SK-N-SH (cell line): ENCODE measurements at regions not wholly inside any gene's neighbourhood (a gene's known extent, or its start where the extent isn't known, plus 50 kb on each side); places are given as distances from the start of the nearest gene placed in this dataset.

Experiments
- CTCF ChIA-PET: fragments of 300-600, 350-600 bp; formaldehyde crosslinking; extraction: SDS; loops from one replicate; lab custom pipeline; 2021; lab: Yijun Ruan, JAX
- POLR2A ChIA-PET: fragments of 350-600 bp; sonication (Branson Sonifier 250); formaldehyde crosslinking; extraction: SDS; loops from one replicate; lab custom pipeline; 2020; ENCODE audit warnings: antibody characterized with exemption, inconsistent platforms; lab: Yijun Ruan, JAX
- DNase-seq: peaks from one replicate; pipeline ENCODE4 v3.0.0; 2012
- H2AFZ ChIP-seq: fragments of 200-600 bp; sonication (generic); 2 replicates; pipeline ENCODE4 v1.8.1; 2016; ENCODE audit warnings: antibody characterized with exemption, mild to moderate bottlenecking, low read depth
- H3F3A ChIP-seq: fragments of 200-600 bp; sonication (generic); replicated peaks from 2 replicates; pipeline ENCODE3; 2016; ENCODE audit warnings: antibody characterized with exemption, mild to moderate bottlenecking; ENCODE audit not compliant: insufficient read depth
- H3K27ac ChIP-seq, 2 experiments: fragments of 200-500 bp in 1 of 2; fragments of 200-600 bp in 1 of 2; sonication (Bioruptor generic) in 1 of 2; sonication (generic), shearing (Covaris generic) in 1 of 2; 2 replicates each; pipeline versions ENCODE4 v1.5.1 to v1.6.1; 2014 to 2016; ENCODE audit warnings: low read depth in 2 of 2, inconsistent platforms in 1 of 2, low read length in 1 of 2, mild to moderate bottlenecking in 1 of 2, mixed read lengths in 1 of 2
- H3K27me3 ChIP-seq: fragments of 200-600 bp; sonication (generic), shearing (Covaris generic); 2 replicates; pipeline ENCODE4 v1.6.1; 2016; ENCODE audit warnings: mixed run types; ENCODE audit not compliant: insufficient read depth
- H3K36me3 ChIP-seq, 2 experiments: fragments of 200-500 bp in 1 of 2; fragments of 200-600 bp in 1 of 2; sonication (Bioruptor generic) in 1 of 2; sonication (generic) in 1 of 2; replicated peaks in 1 of 2; 2 replicates each; pipeline versions ENCODE3 to v1.5.1; 2014 to 2016; ENCODE audit warnings: low read length in 1 of 2, mild to moderate bottlenecking in 1 of 2; ENCODE audit not compliant: insufficient read depth in 2 of 2, control insufficient read depth in 1 of 2
- H3K4me1 ChIP-seq, 2 experiments: fragments of 200-500 bp in 1 of 2; fragments of 200-600 bp in 1 of 2; sonication (Bioruptor generic) in 1 of 2; sonication (generic), shearing (Covaris generic) in 1 of 2; 2 replicates each; pipeline versions ENCODE4 v1.5.1 to v1.6.1; 2014 to 2016; ENCODE audit warnings: low read depth in 1 of 2, low read length in 1 of 2, mixed run types in 1 of 2; ENCODE audit not compliant: insufficient read depth in 2 of 2, control insufficient read depth in 1 of 2
- H3K4me2 ChIP-seq: fragments of 200-600 bp; sonication (generic), shearing (Covaris generic); 2 replicates; pipeline ENCODE4 v1.6.1; 2017; ENCODE audit warnings: mixed run types
- H3K4me3 ChIP-seq, 2 experiments: fragments of 200-500 bp in 1 of 2; fragments of 200-600 bp in 1 of 2; sonication (Bioruptor generic) in 1 of 2; sonication (generic), shearing (Covaris generic) in 1 of 2; 2 replicates each; pipeline versions ENCODE4 v1.5.1 to v1.8.1; 2014 to 2016; ENCODE audit warnings: low read depth in 2 of 2, inconsistent platforms in 1 of 2, low read length in 1 of 2, mild to moderate bottlenecking in 1 of 2, mixed read lengths in 1 of 2, moderate library complexity in 1 of 2
- H3K79me2 ChIP-seq: fragments of 200-600 bp; sonication (generic); 2 replicates; pipeline ENCODE4 v1.8.1; 2017; ENCODE audit warnings: mild to moderate bottlenecking; ENCODE audit not compliant: insufficient read depth
- H3K9ac ChIP-seq: fragments of 200-600 bp; sonication (generic); 2 replicates; pipeline ENCODE4 v1.6.1; 2017; ENCODE audit warnings: mixed run types
- H3K9me2 ChIP-seq: fragments of 200-600 bp; sonication (generic); 2 replicates; pipeline ENCODE4 v1.6.1; 2017; ENCODE audit warnings: mixed run types
- H3K9me3 ChIP-seq: fragments of 200-600 bp; sonication (generic); 2 replicates; pipeline ENCODE4 v1.6.1; 2017; ENCODE audit warnings: mixed run types, mild to moderate bottlenecking, moderate library complexity
- H4K20me1 ChIP-seq: fragments of 200-600 bp; sonication (generic); 2 replicates; pipeline ENCODE4 v1.6.1; 2017; ENCODE audit warnings: mild to moderate bottlenecking, mixed run types; ENCODE audit not compliant: insufficient read depth
- CHD2 ChIP-seq: fragments of 150-350 bp; IDR thresholded peaks from 2 replicates; pipeline ENCODE4 v1.6.1; 2018; ENCODE audit warnings: low read length; ENCODE audit not compliant: partially characterized antibody
- ELF1 ChIP-seq: IDR thresholded peaks from 2 replicates; pipeline ENCODE4 v1.4.0; 2012
- EP300 ChIP-seq, 2 experiments: IDR thresholded peaks; 2 replicates each; pipeline versions ENCODE4 v1.4.0 to v1.6.1; 2012; ENCODE audit warnings: borderline replicate concordance in 1 of 2, low read depth in 1 of 2, low read length in 1 of 2
- FOSL2 ChIP-seq: IDR thresholded peaks from 2 replicates; pipeline ENCODE4 v1.4.0; 2012; ENCODE audit warnings: low read depth, mild to moderate bottlenecking, moderate library complexity, borderline replicate concordance
- GATA2 ChIP-seq: sonication (generic); formaldehyde crosslinking; IDR thresholded peaks from 2 replicates; pipeline ENCODE4 v1.5.0; 2020; ENCODE audit warnings: mild to moderate bottlenecking, missing genetic modification reagents
- RCOR1 ChIP-seq: fragments of 150-350 bp; IDR thresholded peaks from 2 replicates; pipeline ENCODE4 v1.6.1; 2017; ENCODE audit warnings: antibody characterized with exemption, low read length
- RXRA ChIP-seq: IDR thresholded peaks from 2 replicates; pipeline ENCODE4 v1.4.0; 2012; ENCODE audit warnings: low read depth, mild to moderate bottlenecking, borderline replicate concordance
- SMC3 ChIP-seq: IDR thresholded peaks from 2 replicates; pipeline ENCODE4 v1.6.1; 2012; ENCODE audit warnings: low read depth, low read length, improper control_type of control experiment
- TCF12 ChIP-seq: IDR thresholded peaks from 2 replicates; pipeline ENCODE4 v1.4.0; 2012
- TEAD4 ChIP-seq: IDR thresholded peaks from 2 replicates; pipeline ENCODE4 v1.4.0; 2012; ENCODE audit warnings: mild to moderate bottlenecking, borderline replicate concordance; ENCODE audit not compliant: insufficient read depth
- YY1 ChIP-seq: IDR thresholded peaks from 2 replicates; pipeline ENCODE4 v1.4.0; 2012; ENCODE audit warnings: low read depth, mild to moderate bottlenecking
- WGBS: methylation state at CpG from one replicate; pipeline ENCODE4 v1.1.6; 2017; ENCODE audit warnings: low lambda C conversion rate; 5-methylcytosine and 5-hydroxymethylcytosine counted together
- TF ChIP-seq, protein P1 (sequence below): fragments of 150-350 bp; IDR thresholded peaks from 2 replicates; pipeline ENCODE4 v1.6.1; 2017; ENCODE audit warnings: antibody characterized with exemption, low read length, low read depth, borderline replicate concordance
- TF ChIP-seq, protein P2 (sequence below): IDR thresholded peaks from 2 replicates; pipeline ENCODE4; 2012
- TF ChIP-seq, protein P3 (sequence below): IDR thresholded peaks from 2 replicates; pipeline ENCODE4 v1.4.0; 2012; ENCODE audit warnings: low read depth, borderline replicate concordance
- TF ChIP-seq, protein P4 (sequence below): IDR thresholded peaks from 2 replicates; pipeline ENCODE4 v1.6.1; 2012; ENCODE audit warnings: mild to moderate bottlenecking, low read depth, low read length, moderate library complexity
- TF ChIP-seq, protein P5 (sequence below): IDR thresholded peaks from 2 replicates; pipeline ENCODE4 v1.4.0; 2012; ENCODE audit warnings: low read depth

DNA sequence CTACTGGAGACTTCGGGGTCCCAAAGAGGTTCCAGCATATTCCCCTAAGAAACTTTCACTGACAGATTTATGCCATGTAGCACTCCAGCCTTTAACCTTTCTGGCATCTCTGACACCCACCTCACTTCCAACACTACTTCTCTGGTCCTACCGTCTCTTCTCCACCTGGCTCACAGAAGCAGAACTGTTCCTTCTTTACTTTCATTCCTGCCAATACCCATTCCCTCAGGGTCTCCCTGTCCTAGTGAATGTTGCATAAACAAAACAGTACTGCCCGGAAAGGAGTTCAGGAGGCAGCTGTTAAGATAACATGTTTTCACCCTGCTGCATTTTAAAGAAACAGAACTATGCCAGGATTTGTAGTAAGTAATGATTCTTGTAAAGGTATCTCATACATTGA is 136.0 kb upstream of the MIR17HG start:
- CTCF ChIA-PET, result no interaction called here
- no peaks in the 10 kb centered on the region for H4K20me1 ChIP-seq
- H2AFZ ChIP-seq, result no peak overlapping the region
- H3K4me3 ChIP-seq, result no peak overlapping the region
- H3F3A ChIP-seq, result no peaks in the 10 kb centered on the region
- POLR2A ChIA-PET, result no interaction called here
- no peak overlapping the region for H3K27ac ChIP-seq
- DNase-seq, result no peak
- H3K4me2 ChIP-seq, result no peak overlapping the region
- no peaks in the 10 kb centered on the region for H3K4me1 ChIP-seq
- H3K27me3 ChIP-seq, result no peaks in the 10 kb centered on the region
- H3K36me3 ChIP-seq, result no peaks in the 10 kb centered on the region
- 35% methylated on average over 3 of the region's 3 CpGs for WGBS
- H3K9me3 ChIP-seq, result no peaks in the 10 kb centered on the region
- H3K9me2 ChIP-seq, result peaks cover 3% of the 10 kb centered on the region; the same call in 1 of the 2 replicates
- H3K79me2 ChIP-seq, result no peaks in the 10 kb centered on the region
- TF ChIP-seq TCF12 (no peak), FOSL2 (no peak), YY1 (no peak), CHD2 (no peak), TEAD4 (no peak), GATA2 (CRISPR knock-in tag) (no peak), EP300 (IDR thresholded peaks at IDR 0.05; ENCODE audit: borderline replicate concordance in 1 of 2, low read depth in 1 of 2, low read length in 1 of 2) (no peak), RXRA (no peak), ELF1 (no peak), RCOR1 (no peak), SMC3 (no peak)
- TF ChIP-seq, protein P1, sequence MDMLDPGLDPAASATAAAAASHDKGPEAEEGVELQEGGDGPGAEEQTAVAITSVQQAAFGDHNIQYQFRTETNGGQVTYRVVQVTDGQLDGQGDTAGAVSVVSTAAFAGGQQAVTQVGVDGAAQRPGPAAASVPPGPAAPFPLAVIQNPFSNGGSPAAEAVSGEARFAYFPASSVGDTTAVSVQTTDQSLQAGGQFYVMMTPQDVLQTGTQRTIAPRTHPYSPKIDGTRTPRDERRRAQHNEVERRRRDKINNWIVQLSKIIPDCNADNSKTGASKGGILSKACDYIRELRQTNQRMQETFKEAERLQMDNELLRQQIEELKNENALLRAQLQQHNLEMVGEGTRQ, result no peak
- TF ChIP-seq, protein P2, sequence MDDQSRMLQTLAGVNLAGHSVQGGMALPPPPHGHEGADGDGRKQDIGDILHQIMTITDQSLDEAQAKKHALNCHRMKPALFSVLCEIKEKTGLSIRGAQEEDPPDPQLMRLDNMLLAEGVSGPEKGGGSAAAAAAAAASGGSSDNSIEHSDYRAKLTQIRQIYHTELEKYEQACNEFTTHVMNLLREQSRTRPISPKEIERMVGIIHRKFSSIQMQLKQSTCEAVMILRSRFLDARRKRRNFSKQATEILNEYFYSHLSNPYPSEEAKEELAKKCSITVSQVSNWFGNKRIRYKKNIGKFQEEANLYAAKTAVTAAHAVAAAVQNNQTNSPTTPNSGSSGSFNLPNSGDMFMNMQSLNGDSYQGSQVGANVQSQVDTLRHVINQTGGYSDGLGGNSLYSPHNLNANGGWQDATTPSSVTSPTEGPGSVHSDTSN, result no peak
- TF ChIP-seq, protein P3, sequence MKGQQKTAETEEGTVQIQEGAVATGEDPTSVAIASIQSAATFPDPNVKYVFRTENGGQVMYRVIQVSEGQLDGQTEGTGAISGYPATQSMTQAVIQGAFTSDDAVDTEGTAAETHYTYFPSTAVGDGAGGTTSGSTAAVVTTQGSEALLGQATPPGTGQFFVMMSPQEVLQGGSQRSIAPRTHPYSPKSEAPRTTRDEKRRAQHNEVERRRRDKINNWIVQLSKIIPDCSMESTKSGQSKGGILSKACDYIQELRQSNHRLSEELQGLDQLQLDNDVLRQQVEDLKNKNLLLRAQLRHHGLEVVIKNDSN, result no peak
- TF ChIP-seq, protein P4, sequence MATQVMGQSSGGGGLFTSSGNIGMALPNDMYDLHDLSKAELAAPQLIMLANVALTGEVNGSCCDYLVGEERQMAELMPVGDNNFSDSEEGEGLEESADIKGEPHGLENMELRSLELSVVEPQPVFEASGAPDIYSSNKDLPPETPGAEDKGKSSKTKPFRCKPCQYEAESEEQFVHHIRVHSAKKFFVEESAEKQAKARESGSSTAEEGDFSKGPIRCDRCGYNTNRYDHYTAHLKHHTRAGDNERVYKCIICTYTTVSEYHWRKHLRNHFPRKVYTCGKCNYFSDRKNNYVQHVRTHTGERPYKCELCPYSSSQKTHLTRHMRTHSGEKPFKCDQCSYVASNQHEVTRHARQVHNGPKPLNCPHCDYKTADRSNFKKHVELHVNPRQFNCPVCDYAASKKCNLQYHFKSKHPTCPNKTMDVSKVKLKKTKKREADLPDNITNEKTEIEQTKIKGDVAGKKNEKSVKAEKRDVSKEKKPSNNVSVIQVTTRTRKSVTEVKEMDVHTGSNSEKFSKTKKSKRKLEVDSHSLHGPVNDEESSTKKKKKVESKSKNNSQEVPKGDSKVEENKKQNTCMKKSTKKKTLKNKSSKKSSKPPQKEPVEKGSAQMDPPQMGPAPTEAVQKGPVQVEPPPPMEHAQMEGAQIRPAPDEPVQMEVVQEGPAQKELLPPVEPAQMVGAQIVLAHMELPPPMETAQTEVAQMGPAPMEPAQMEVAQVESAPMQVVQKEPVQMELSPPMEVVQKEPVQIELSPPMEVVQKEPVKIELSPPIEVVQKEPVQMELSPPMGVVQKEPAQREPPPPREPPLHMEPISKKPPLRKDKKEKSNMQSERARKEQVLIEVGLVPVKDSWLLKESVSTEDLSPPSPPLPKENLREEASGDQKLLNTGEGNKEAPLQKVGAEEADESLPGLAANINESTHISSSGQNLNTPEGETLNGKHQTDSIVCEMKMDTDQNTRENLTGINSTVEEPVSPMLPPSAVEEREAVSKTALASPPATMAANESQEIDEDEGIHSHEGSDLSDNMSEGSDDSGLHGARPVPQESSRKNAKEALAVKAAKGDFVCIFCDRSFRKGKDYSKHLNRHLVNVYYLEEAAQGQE, result no peak
- TF ChIP-seq, protein P5, sequence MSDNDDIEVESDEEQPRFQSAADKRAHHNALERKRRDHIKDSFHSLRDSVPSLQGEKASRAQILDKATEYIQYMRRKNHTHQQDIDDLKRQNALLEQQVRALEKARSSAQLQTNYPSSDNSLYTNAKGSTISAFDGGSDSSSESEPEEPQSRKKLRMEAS, result no peak
- H3K9ac ChIP-seq, result no peak overlapping the region
